IMR-90 (cell line): ENCODE measurements at regions not wholly inside any gene's neighbourhood (a gene's known extent, or its start where the extent isn't known, plus 50 kb on each side); places are given as distances from the start of the nearest gene placed in this dataset.

ENCODE experiments used
- ATAC-seq: fragments of 200-7000 bp; cut with Tn5 transposase; 2 replicates; pipeline ENCODE4 v1.9.1; 2020; ENCODE audit warnings: low read depth, mild to moderate bottlenecking, moderate library complexity
- BruUV-seq: library from RNA; stranded (reverse); fragments of 400-500 nt; replicated peaks from 2 replicates; lab custom pipeline; 2021; lab: Mats Ljungman, UMichigan
- CTCF ChIA-PET: fragments of 300-600 bp; formaldehyde crosslinking; extraction: SDS; loops from one replicate; lab custom pipeline; 2021; ENCODE audit warnings: antibody characterized with exemption; lab: Yijun Ruan, JAX
- POLR2A ChIA-PET: fragments of 300-600 bp; sonication (Branson Sonifier 250); formaldehyde crosslinking; loops from one replicate; lab custom pipeline; 2022; ENCODE audit warnings: antibody characterized with exemption; ENCODE audit not compliant: unreplicated experiment; lab: Charles Lee
- DNase-seq: peaks from one replicate; pipeline ENCODE4 v3.0.0; 2013
- H2AFZ ChIP-seq: replicated peaks from 2 replicates; pipeline ENCODE3; 2013; ENCODE audit warnings: low read length, mild to moderate bottlenecking; ENCODE audit not compliant: poor library complexity
- H2AK5ac ChIP-seq: 2 replicates; pipeline ENCODE4 v1.6.1; 2013; ENCODE audit warnings: low read depth, low read length, inconsistent platforms
- H2AK9ac ChIP-seq: replicated peaks from 2 replicates; pipeline ENCODE3; 2013; ENCODE audit warnings: mild to moderate bottlenecking, low read depth, low read length, moderate library complexity; ENCODE audit not compliant: poor library complexity
- H2BK120ac ChIP-seq: 2 replicates; pipeline ENCODE4 v1.6.1; 2013; ENCODE audit warnings: low read depth, low read length, inconsistent platforms
- H2BK15ac ChIP-seq: 3 replicates; pipeline ENCODE4 v1.6.1; 2013; ENCODE audit warnings: low read depth, low read length, inconsistent platforms
- H2BK20ac ChIP-seq: 2 replicates; pipeline ENCODE4 v1.6.1; 2013; ENCODE audit warnings: low read depth, mild to moderate bottlenecking, inconsistent platforms, low read length, moderate library complexity
- H2BK5ac ChIP-seq: 2 replicates; pipeline ENCODE4 v1.6.1; 2013; ENCODE audit warnings: mild to moderate bottlenecking, low read depth, low read length, inconsistent platforms; ENCODE audit not compliant: poor library complexity, severe bottlenecking
- H3K14ac ChIP-seq: replicated peaks from 2 replicates; pipeline ENCODE4 v1.6.1; 2013; ENCODE audit warnings: low read depth, low read length, inconsistent platforms
- H3K18ac ChIP-seq: 2 replicates; pipeline ENCODE4 v1.6.1; 2013; ENCODE audit warnings: low read depth, low read length, control low read depth
- H3K23ac ChIP-seq: 2 replicates; pipeline ENCODE4 v1.6.1; 2013; ENCODE audit warnings: low read depth, low read length, inconsistent platforms
- H3K27ac ChIP-seq: 2 replicates; pipeline ENCODE4 v1.5.1; 2013; ENCODE audit warnings: mild to moderate bottlenecking, control low read depth, low read length; ENCODE audit not compliant: insufficient read depth
- H3K27me3 ChIP-seq: 2 replicates; pipeline ENCODE4 v1.6.1; 2013; ENCODE audit warnings: low read length; ENCODE audit not compliant: control insufficient read depth, insufficient read depth
- H3K36me3 ChIP-seq: 2 replicates; pipeline ENCODE4 v1.6.1; 2013; ENCODE audit warnings: low read length, mixed read lengths; ENCODE audit not compliant: control insufficient read depth, insufficient read depth
- H3K4ac ChIP-seq: 2 replicates; pipeline ENCODE4 v1.6.1; 2013; ENCODE audit warnings: low read depth, low read length, inconsistent platforms
- H3K4me1 ChIP-seq: 2 replicates; pipeline ENCODE4 v1.6.1; 2013; ENCODE audit warnings: low read length, mixed read lengths; ENCODE audit not compliant: control insufficient read depth, insufficient read depth
- H3K4me2 ChIP-seq: 2 replicates; pipeline ENCODE4 v1.6.1; 2013; ENCODE audit warnings: low read depth, mild to moderate bottlenecking, control low read depth, low read length, moderate library complexity
- H3K4me3 ChIP-seq: 2 replicates; pipeline ENCODE4 v1.5.1; 2013; ENCODE audit warnings: low read depth, mild to moderate bottlenecking, control low read depth, low read length, moderate library complexity; ENCODE audit not compliant: insufficient read depth
- H3K56ac ChIP-seq: 2 replicates; pipeline ENCODE4 v1.6.1; 2013; ENCODE audit warnings: low read length, inconsistent platforms; ENCODE audit not compliant: insufficient read depth; ENCODE audit errors: extremely low read depth
- H3K79me1 ChIP-seq, 2 experiments: 2 replicates each; pipeline ENCODE4 v1.6.1; 2013; ENCODE audit warnings: low read length in 2 of 2, inconsistent platforms in 1 of 2, low read depth in 1 of 2
- H3K9ac ChIP-seq: 2 replicates; pipeline ENCODE4 v1.6.1; 2013; ENCODE audit warnings: low read depth, low read length, control low read depth
- H3K9me1 ChIP-seq: 2 replicates; pipeline ENCODE4 v1.6.1; 2013; ENCODE audit warnings: low read length, inconsistent platforms; ENCODE audit not compliant: insufficient read depth
- H3K9me3 ChIP-seq: 2 replicates; pipeline ENCODE4 v1.6.1; 2013; ENCODE audit warnings: low read length; ENCODE audit not compliant: control insufficient read depth, insufficient read depth
- H4K20me1 ChIP-seq: 2 replicates; pipeline ENCODE4 v1.6.1; 2013; ENCODE audit warnings: low read length, inconsistent platforms; ENCODE audit not compliant: insufficient read depth
- H4K5ac ChIP-seq: 2 replicates; pipeline ENCODE4 v1.6.1; 2013; ENCODE audit warnings: mild to moderate bottlenecking, low read depth, low read length, control low read depth
- H4K8ac ChIP-seq, 2 experiments: 2 replicates each; pipeline ENCODE4 v1.6.1; 2013; ENCODE audit warnings: low read depth in 2 of 2, low read length in 2 of 2, control low read depth in 1 of 2, inconsistent platforms in 1 of 2
- H4K91ac ChIP-seq: 2 replicates; pipeline ENCODE4 v1.6.1; 2013; ENCODE audit warnings: low read depth, low read length, inconsistent platforms; ENCODE audit not compliant: insufficient read depth
- BHLHE40 ChIP-seq: fragments of 150-350 bp; IDR thresholded peaks from 2 replicates; pipeline ENCODE4 v1.6.1; 2016; ENCODE audit warnings: mild to moderate bottlenecking, low read depth, low read length
- CEBPB ChIP-seq: IDR thresholded peaks from 2 replicates; pipeline ENCODE4 v1.6.1; 2012; ENCODE audit warnings: low read depth, low read length, improper control_type of control experiment
- CHD1 ChIP-seq: IDR thresholded peaks from 2 replicates; pipeline ENCODE4 v1.6.1; 2012; ENCODE audit warnings: low read depth, low read length, improper control_type of control experiment
- CTCF ChIP-seq: conservative IDR thresholded peaks from 2 replicates; pipeline ENCODE4 v1.5.1; 2012; ENCODE audit warnings: mild to moderate bottlenecking, low read depth, low read length, improper control_type of control experiment
- ELK1 ChIP-seq: fragments of 150-350 bp; IDR thresholded peaks from 2 replicates; pipeline ENCODE4 v1.6.1; 2016; ENCODE audit warnings: low read depth, mild to moderate bottlenecking, low read length, moderate library complexity, borderline replicate concordance
- FOS ChIP-seq: fragments of 150-350 bp; IDR thresholded peaks from 2 replicates; pipeline ENCODE4 v1.6.1; 2016; ENCODE audit warnings: low read depth, low read length
- MAFK ChIP-seq: IDR thresholded peaks from 2 replicates; pipeline ENCODE4 v1.6.1; 2012; ENCODE audit warnings: low read depth, low read length, improper control_type of control experiment
- MAZ ChIP-seq: IDR thresholded peaks from 2 replicates; pipeline ENCODE4 v1.6.1; 2012; ENCODE audit warnings: low read depth, mild to moderate bottlenecking, low read length, improper control_type of control experiment, moderate library complexity, borderline replicate concordance
- MXI1 ChIP-seq: IDR thresholded peaks from 2 replicates; pipeline ENCODE4 v1.6.1; 2012; ENCODE audit warnings: low read depth, mild to moderate bottlenecking, low read length, moderate library complexity, borderline replicate concordance
- NFE2L2 ChIP-seq: fragments of 150-350 bp; IDR thresholded peaks from 2 replicates; pipeline ENCODE4 v1.6.1; 2016; ENCODE audit warnings: low read depth, mild to moderate bottlenecking, low read length
- POLR2A ChIP-seq: IDR thresholded peaks from 2 replicates; pipeline ENCODE4 v1.6.1; 2012; ENCODE audit warnings: mild to moderate bottlenecking, low read depth, low read length
- RAD21 ChIP-seq: IDR thresholded peaks from 2 replicates; pipeline ENCODE4 v1.6.1; 2012; ENCODE audit warnings: low read length, improper control_type of control experiment
- RCOR1 ChIP-seq: IDR thresholded peaks from 2 replicates; pipeline ENCODE4 v1.6.1; 2012; ENCODE audit warnings: mild to moderate bottlenecking, low read length, improper control_type of control experiment; ENCODE audit not compliant: insufficient replicate concordance
- RFX5 ChIP-seq: IDR thresholded peaks from 2 replicates; pipeline ENCODE4 v1.8.0; 2012; ENCODE audit warnings: low read depth, mild to moderate bottlenecking, low read length, moderate library complexity
- SMC3 ChIP-seq: fragments of 150-350 bp; IDR thresholded peaks from 2 replicates; pipeline ENCODE4 v1.6.1; 2016; ENCODE audit warnings: low read depth, mild to moderate bottlenecking, antibody characterized with exemption, low read length, moderate library complexity
- USF2 ChIP-seq: fragments of 150-350 bp; IDR thresholded peaks from 2 replicates; pipeline ENCODE4 v1.6.1; 2017; ENCODE audit warnings: mild to moderate bottlenecking, antibody characterized with exemption, low read length, low read depth
- WGBS, 2 experiments: methylation state at CpG; one replicate each; pipeline versions ENCODE4 v1.1.5 to v1.1.7; 2013; ENCODE audit warnings: missing lambda C conversion rate in 2 of 2; ENCODE audit not compliant: insufficient read length in 1 of 2; ENCODE audit errors: extremely low coverage in 2 of 2; 5-methylcytosine and 5-hydroxymethylcytosine counted together
- dilution Hi-C: fragments of 300-500 bp; cut with HindIII; formaldehyde crosslinking; loops from one replicate; pipeline ENCODE4 v1.14.3; 2018; ENCODE audit warnings: low sequenced_read_pairs; ENCODE audit not compliant: unreplicated experiment
- in situ Hi-C: fragments of 300-500 bp; cut with MboI; formaldehyde crosslinking; loops from 3 replicates; pipeline ENCODE4 v1.14.3; 2019; ENCODE audit warnings: low sequenced_read_pairs, inconsistent platforms, mixed read lengths
- intact Hi-C: fragments of 100-400 bp; cut with micrococcal nuclease; formaldehyde crosslinking; loops from 2 replicates; pipeline ENCODE4 v1.10.0; 2022

GRCh38 chr11:25941353-25941752, 390.6 kb upstream of the ANO3 start:
- Histone ChIP-seq H4K5ac (no peak overlapping the region), H3K9me1 (no peaks in the 10 kb centered on the region), H3K14ac (no peak overlapping the region), H2BK15ac (no peak overlapping the region), H3K9me3 (no peaks in the 10 kb centered on the region), H2AK5ac (no peak overlapping the region), H3K4ac (no peak overlapping the region), H3K79me1 (no peaks in the 10 kb centered on the region), H3K23ac (no peak overlapping the region), H4K20me1 (no peaks in the 10 kb centered on the region), H3K9ac (no peak overlapping the region), H3K36me3 (no peaks in the 10 kb centered on the region), H2BK5ac (no peak overlapping the region), H3K4me1 (no peaks in the 10 kb centered on the region), H2BK20ac (no peak overlapping the region), H4K8ac (no peak overlapping the region), H3K27ac (no peak overlapping the region), H3K18ac (no peak overlapping the region), H3K4me2 (no peak overlapping the region), H2AFZ (no peak overlapping the region), H4K91ac (no peak overlapping the region), H2BK120ac (no peak overlapping the region), H3K27me3 (no peaks in the 10 kb centered on the region), H2AK9ac (no peak overlapping the region), H3K56ac (no peak overlapping the region), H3K4me3 (no peak overlapping the region)
- no CpG with 5 or more reads among the region's 1 CpG for WGBS, 2 experiments
- ChIA-PET CTCF (no interaction called here), POLR2A (no interaction called here)
- in situ Hi-C loops (no loop called here), dilution Hi-C loops (no loop called here), intact Hi-C loops (no loop called here)
- ATAC-seq (no peak), DNase-seq (no peak)
- TF ChIP-seq MAZ (no peak), RCOR1 (no peak), BHLHE40 (no peak), CEBPB (no peak), ELK1 (no peak), RAD21 (no peak), CHD1 (no peak), FOS (no peak), SMC3 (no peak), USF2 (no peak), POLR2A (no peak), MAFK (no peak), MXI1 (no peak), NFE2L2 (no peak), CTCF (no peak), RFX5 (no peak)
- no TSS peak for BruUV-seq
